Panc1 (cell line): ENCODE measurements at regions not wholly inside any gene's neighbourhood (a gene's known extent, or its start where the extent isn't known, plus 50 kb on each side); places are given as distances from the start of the nearest gene placed in this dataset.

Source experiments
- ATAC-seq: fragments of 200-7000 bp; cut with Tn5 transposase; 2 replicates; pipeline ENCODE4 v1.9.1; 2020; ENCODE audit warnings: mild to moderate bottlenecking, moderate library complexity
- BruUV-seq: library from RNA; stranded (reverse); fragments of 400-500 nt; replicated peaks from 2 replicates; lab custom pipeline; 2021; lab: Mats Ljungman, UMichigan
- CTCF ChIA-PET: fragments of 300-600 bp; sonication (Branson Sonifier 250); formaldehyde crosslinking; loops from one replicate; lab custom pipeline; 2022; ENCODE audit warnings: antibody characterized with exemption; lab: Charles Lee
- POLR2A ChIA-PET: fragments of 300-600 bp; sonication (Branson Sonifier 250); formaldehyde crosslinking; loops from one replicate; lab custom pipeline; 2022; ENCODE audit warnings: antibody characterized with exemption; lab: Charles Lee
- DNase-seq: peaks from one replicate; pipeline ENCODE4 v3.0.0-alpha.2; 2010; ENCODE audit warnings: low read depth, low spot score
- H3K27ac ChIP-seq: 2 replicates; pipeline ENCODE4 v1.5.1; 2011; ENCODE audit warnings: mild to moderate bottlenecking, low read length, inconsistent platforms
- H3K27me3 ChIP-seq: fragments of 200-500 bp; sonication (Bioruptor generic); 2 replicates; pipeline ENCODE4 v1.6.0; 2014; ENCODE audit warnings: low read length, inconsistent platforms; ENCODE audit not compliant: control insufficient read depth, insufficient read depth
- H3K36me3 ChIP-seq: fragments of 200-500 bp; sonication (Bioruptor generic); 2 replicates; pipeline ENCODE4 v1.5.1; 2014; ENCODE audit warnings: inconsistent platforms, mild to moderate bottlenecking, low read length, moderate library complexity; ENCODE audit not compliant: control insufficient read depth, insufficient read depth
- H3K4me1 ChIP-seq: 2 replicates; pipeline ENCODE4 v1.5.1; 2011; ENCODE audit warnings: inconsistent platforms, mild to moderate bottlenecking, low read length, moderate library complexity; ENCODE audit not compliant: control insufficient read depth, insufficient read depth
- H3K4me3 ChIP-seq, 2 experiments: 2 replicates each; pipeline ENCODE4 v1.5.1; 2011 to 2012; ENCODE audit warnings: low read depth in 2 of 2, low read length in 2 of 2, mild to moderate bottlenecking in 2 of 2, inconsistent platforms in 1 of 2, moderate library complexity in 1 of 2
- H3K9me3 ChIP-seq: fragments of 200-500 bp; sonication (Bioruptor generic); 2 replicates; pipeline ENCODE4 v1.5.1; 2014; ENCODE audit warnings: low read depth, mild to moderate bottlenecking, inconsistent platforms, low read length, moderate library complexity; ENCODE audit not compliant: control insufficient read depth, insufficient read depth
- POLR2AphosphoS5 ChIP-seq: IDR thresholded peaks from 2 replicates; pipeline ENCODE4 v1.6.1; 2012; ENCODE audit warnings: mild to moderate bottlenecking, low read depth, low read length, moderate library complexity
- REST ChIP-seq, 2 experiments: IDR thresholded peaks; 2 replicates each; pipeline ENCODE4 v1.6.1; 2011 to 2012; ENCODE audit warnings: low read depth in 2 of 2, control low read depth in 1 of 2, low read length in 1 of 2, mild to moderate bottlenecking in 1 of 2, moderate library complexity in 1 of 2; ENCODE audit not compliant: insufficient read depth in 1 of 2
- SIN3A ChIP-seq: IDR thresholded peaks from 2 replicates; pipeline ENCODE4 v1.6.1; 2012; ENCODE audit warnings: low read depth, mild to moderate bottlenecking, low read length, moderate library complexity, borderline replicate concordance; ENCODE audit not compliant: insufficient read depth
- TCF7L2 ChIP-seq: IDR thresholded peaks from 2 replicates; pipeline ENCODE4 v1.6.1; 2011; ENCODE audit warnings: mild to moderate bottlenecking, low read depth, low read length, inconsistent platforms
- in situ Hi-C: cut with HindIII; loops from 2 replicates; pipeline ENCODE4 v1.10.0; 2016; ENCODE audit warnings: low sequenced_read_pairs, low pct_unique_long_range_greater_than_20kb
- intact Hi-C: fragments of 100-400 bp; cut with micrococcal nuclease; formaldehyde crosslinking; loops from one replicate; pipeline ENCODE4 v1.10.0; 2022; ENCODE audit not compliant: unreplicated experiment
- TF ChIP-seq, protein P1 (sequence below): fragments of 450-650 bp; IDR thresholded peaks from 2 replicates; pipeline ENCODE4 v1.5.1; 2017; ENCODE audit warnings: mild to moderate bottlenecking

- intact Hi-C loops: no loop called here
- ChIA-PET POLR2A (no interaction called here), CTCF (no interaction called here)
- H3K36me3 ChIP-seq: no peaks in the 10 kb centered on the region
- H3K27ac ChIP-seq: no peak overlapping the region
- peaks cover 4% of the 10 kb centered on the region; the same call in 1 of the 2 replicates for H3K27me3 ChIP-seq
- H3K4me1 ChIP-seq: no peaks in the 10 kb centered on the region
- DNase-seq (no peak), ATAC-seq (no peak)
- H3K4me3 ChIP-seq: no peak overlapping the region
- no TSS peak for BruUV-seq
- no peaks in the 10 kb centered on the region for H3K9me3 ChIP-seq
- TF ChIP-seq POLR2AphosphoS5: no peak
- TF ChIP-seq, protein P1, sequence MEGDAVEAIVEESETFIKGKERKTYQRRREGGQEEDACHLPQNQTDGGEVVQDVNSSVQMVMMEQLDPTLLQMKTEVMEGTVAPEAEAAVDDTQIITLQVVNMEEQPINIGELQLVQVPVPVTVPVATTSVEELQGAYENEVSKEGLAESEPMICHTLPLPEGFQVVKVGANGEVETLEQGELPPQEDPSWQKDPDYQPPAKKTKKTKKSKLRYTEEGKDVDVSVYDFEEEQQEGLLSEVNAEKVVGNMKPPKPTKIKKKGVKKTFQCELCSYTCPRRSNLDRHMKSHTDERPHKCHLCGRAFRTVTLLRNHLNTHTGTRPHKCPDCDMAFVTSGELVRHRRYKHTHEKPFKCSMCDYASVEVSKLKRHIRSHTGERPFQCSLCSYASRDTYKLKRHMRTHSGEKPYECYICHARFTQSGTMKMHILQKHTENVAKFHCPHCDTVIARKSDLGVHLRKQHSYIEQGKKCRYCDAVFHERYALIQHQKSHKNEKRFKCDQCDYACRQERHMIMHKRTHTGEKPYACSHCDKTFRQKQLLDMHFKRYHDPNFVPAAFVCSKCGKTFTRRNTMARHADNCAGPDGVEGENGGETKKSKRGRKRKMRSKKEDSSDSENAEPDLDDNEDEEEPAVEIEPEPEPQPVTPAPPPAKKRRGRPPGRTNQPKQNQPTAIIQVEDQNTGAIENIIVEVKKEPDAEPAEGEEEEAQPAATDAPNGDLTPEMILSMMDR: no peak
- no peak for TF ChIP-seq REST (IDR thresholded peaks at IDR 0.05; ENCODE audit: insufficient read depth in 1 of 2, low read depth in 2 of 2, low read length in 1 of 2)
- no peak for TF ChIP-seq SIN3A
- no peak for TF ChIP-seq TCF7L2
- in situ Hi-C loops: no loop called here
Measured at GRCh38 chr6:137304020-137304780, 85.0 kb upstream of the IFNGR1 start.

DNA sequence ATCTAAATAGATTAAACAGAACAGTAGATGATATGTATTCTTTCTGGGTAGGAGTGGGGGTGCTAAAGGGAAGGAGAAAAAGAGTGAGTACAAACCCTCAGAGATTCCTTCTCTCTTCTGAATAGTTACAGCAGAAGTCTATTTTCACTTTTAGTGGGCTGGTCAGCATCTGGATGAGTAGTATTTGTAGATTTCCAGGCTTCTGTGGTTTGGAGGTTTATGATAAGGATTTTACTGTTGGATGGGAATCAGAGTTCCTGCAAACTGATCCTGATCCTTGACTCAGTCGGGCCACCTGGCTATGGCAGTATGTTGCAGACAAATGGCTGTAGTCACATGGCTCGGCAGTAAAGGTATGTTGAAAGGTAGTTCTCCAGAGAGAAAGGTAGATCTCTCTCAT, 84.3 kb upstream of the IFNGR1 start:
- in situ Hi-C loops: no loop called here
- DNase-seq (no peak), ATAC-seq (no peak)
- TF ChIP-seq, protein P1: no peak
- TF ChIP-seq POLR2AphosphoS5: no peak
- no peak for TF ChIP-seq SIN3A
- TF ChIP-seq REST (IDR thresholded peaks at IDR 0.05; ENCODE audit: insufficient read depth in 1 of 2, low read depth in 2 of 2, low read length in 1 of 2): no peak
- no peak for TF ChIP-seq TCF7L2
- ChIA-PET POLR2A (no interaction called here), CTCF (no interaction called here)
- H3K9me3 ChIP-seq: no peaks in the 10 kb centered on the region
- BruUV-seq: no TSS peak
- no peak overlapping the region for H3K27ac ChIP-seq
- H3K4me3 ChIP-seq: no peak overlapping the region
- H3K36me3 ChIP-seq: no peaks in the 10 kb centered on the region
- intact Hi-C loops: no loop called here
- peaks cover 4% of the 10 kb centered on the region; the same call in 1 of the 2 replicates for H3K27me3 ChIP-seq
- no peaks in the 10 kb centered on the region for H3K4me1 ChIP-seq
